NB4 (cell line): ENCODE measurements at regions not wholly inside any gene's neighbourhood (a gene's known extent, or its start where the extent isn't known, plus 50 kb on each side); places are given as distances from the start of the nearest gene placed in this dataset.

ENCODE experiments used
- DNase-seq: peaks from one replicate; pipeline ENCODE4 v3.0.0; 2010; ENCODE audit warnings: low read depth
- H3K4me3 ChIP-seq: one replicate; pipeline ENCODE4 v1.5.1; 2011; ENCODE audit warnings: mild to moderate bottlenecking, low read depth, low read length, moderate library complexity
- CTCF ChIP-seq: IDR thresholded peaks from one replicate; pipeline ENCODE4 v1.5.1; 2012; ENCODE audit warnings: low read depth, low read length
- MAX ChIP-seq: IDR thresholded peaks from 2 replicates; pipeline ENCODE4 v1.6.1; 2011; ENCODE audit warnings: low read depth, low read length
- MYC ChIP-seq: IDR thresholded peaks from 2 replicates; pipeline ENCODE4 v1.6.1; 2011; ENCODE audit warnings: low read depth, low read length
- POLR2A ChIP-seq: IDR thresholded peaks from 2 replicates; pipeline ENCODE4 v1.6.1; 2011; ENCODE audit warnings: mild to moderate bottlenecking; ENCODE audit not compliant: insufficient read length; ENCODE audit errors: extremely low read depth

GRCh38 chr12:29962276-29963035 lies 178.7 kb upstream of the TMTC1 start:
- DNase-seq, result no peak
- TF ChIP-seq MAX (no peak), MYC (no peak), CTCF (no peak), POLR2A (no peak)
- no peak overlapping the region for H3K4me3 ChIP-seq

GRCh38 chr12:29961231-29961630 lies 177.5 kb upstream of the TMTC1 start:
- no peak for DNase-seq
- TF ChIP-seq POLR2A, result no peak
- no peak for TF ChIP-seq CTCF
- TF ChIP-seq MAX, result no peak
- TF ChIP-seq MYC, result no peak
- H3K4me3 ChIP-seq, result no peak overlapping the region

GRCh38 chr12:29960122-29960521 lies 176.4 kb upstream of the TMTC1 start:
- no peak overlapping the region for H3K4me3 ChIP-seq
- TF ChIP-seq MAX, result no peak
- TF ChIP-seq MYC, result no peak
- no peak for TF ChIP-seq CTCF
- no peak for TF ChIP-seq POLR2A
- DNase-seq, result no peak

GRCh38 chr12:29957835-29958234 lies 174.1 kb upstream of the TMTC1 start:
- DNase-seq, result no peak
- H3K4me3 ChIP-seq, result no peak overlapping the region

GRCh38 chr12:29945904-29946303 lies 162.2 kb upstream of the TMTC1 start:
- TF ChIP-seq MAX (no peak), POLR2A (no peak), CTCF (no peak), MYC (no peak)
- no peak for DNase-seq
- H3K4me3 ChIP-seq, result no peak overlapping the region

More at GRCh38 chr12:29957835-29958234, 174.1 kb upstream of the TMTC1 start:
- TF ChIP-seq MYC (no peak), POLR2A (no peak), CTCF (no peak), MAX (no peak)
